H1 (cell line): ENCODE measurements at regions not wholly inside any gene's neighbourhood (a gene's known extent, or its start where the extent isn't known, plus 50 kb on each side); places are given as distances from the start of the nearest gene placed in this dataset.

Experiments used
- CBX5 ChIP-seq: fragments of 300-800, 300-1000 bp; sonication (generic); IDR thresholded peaks from 2 replicates; pipeline ENCODE4 v1.7.1; 2016; ENCODE audit warnings: antibody characterized with exemption, low read length, low read depth
- CTCF ChIP-seq, 3 experiments: IDR thresholded peaks; 1 replicate in 2 of 3; 2 replicates in 1 of 3; pipeline versions ENCODE4 v1.5.1 to v1.6.1; 2011; ENCODE audit warnings: low read length in 3 of 3, mild to moderate bottlenecking in 3 of 3, inconsistent platforms in 2 of 3, low read depth in 1 of 3, moderate library complexity in 1 of 3; ENCODE audit not compliant: insufficient read depth in 1 of 3; ENCODE audit errors: control extremely low read depth in 1 of 3
- EP300 ChIP-seq, 2 experiments: IDR thresholded peaks; 1 replicate in 1 of 2; 2 replicates in 1 of 2; pipeline ENCODE4 v1.6.1; 2011 to 2012; ENCODE audit warnings: low read depth in 2 of 2, low read length in 2 of 2, mild to moderate bottlenecking in 2 of 2, borderline replicate concordance in 1 of 2, inconsistent platforms in 1 of 2, moderate library complexity in 1 of 2
- EZH2 ChIP-seq: fragments of 200-600 bp; sonication (generic); IDR thresholded peaks from 2 replicates; pipeline ENCODE4 v1.7.1; 2012; ENCODE audit warnings: low read depth, mild to moderate bottlenecking, moderate library complexity, low read length, inconsistent platforms; ENCODE audit not compliant: severe bottlenecking
- MAFK ChIP-seq: IDR thresholded peaks from 2 replicates; pipeline ENCODE4 v1.6.1; 2012; ENCODE audit warnings: low read depth, mild to moderate bottlenecking, improper control_type of control experiment, low read length
- RAD21 ChIP-seq, 2 experiments: IDR thresholded peaks in 1 of 2; conservative IDR thresholded peaks in 1 of 2; 2 replicates each; pipeline ENCODE4 v1.6.1; 2011; ENCODE audit warnings: low read depth in 2 of 2, low read length in 2 of 2, improper control_type of control experiment in 1 of 2, inconsistent platforms in 1 of 2, mild to moderate bottlenecking in 1 of 2, moderate library complexity in 1 of 2
- SIN3A ChIP-seq, 2 experiments: IDR thresholded peaks in 1 of 2; conservative IDR thresholded peaks in 1 of 2; 2 replicates each; pipeline ENCODE4 v1.6.1; 2011 to 2012; ENCODE audit warnings: low read length in 2 of 2, improper control_type of control experiment in 1 of 2, low read depth in 1 of 2, mild to moderate bottlenecking in 1 of 2
- SRF ChIP-seq: IDR thresholded peaks from 2 replicates; pipeline ENCODE4 v1.6.1; 2011; ENCODE audit warnings: mild to moderate bottlenecking, low read depth, low read length, moderate library complexity
- TAF7 ChIP-seq: optimal IDR thresholded peaks from 2 replicates; pipeline ENCODE3; 2011; ENCODE audit warnings: low read depth, mild to moderate bottlenecking, inconsistent platforms, low read length, moderate library complexity, borderline replicate concordance

GRCh38 chr3:110808630-110809029 is 263.0 kb upstream of the NECTIN3 start:
- TF ChIP-seq CTCF (IDR thresholded peaks at IDR 0.05; ENCODE audit: control extremely low read depth in 1 of 3, insufficient read depth in 1 of 3, low read depth in 1 of 3, low read length in 3 of 3) (no peak), SIN3A (conservative IDR thresholded peaks at IDR 0.05 in 1 of 2, IDR thresholded peaks at IDR 0.05 in 1 of 2; ENCODE audit: low read depth in 1 of 2, low read length in 2 of 2) (no peak), RAD21 (IDR thresholded peaks at IDR 0.05 in 1 of 2, conservative IDR thresholded peaks at IDR 0.05 in 1 of 2; ENCODE audit: low read depth in 2 of 2, low read length in 2 of 2) (no peak), EP300 (IDR thresholded peaks at IDR 0.05; ENCODE audit: borderline replicate concordance in 1 of 2, low read depth in 2 of 2, low read length in 2 of 2) (no peak), TAF7 (no peak), SRF (no peak), EZH2 (no peak), MAFK (no peak), CBX5 (no peak)
